ENCODE measurements at regions not wholly inside any gene's neighbourhood (a gene's known extent, or its start where the extent isn't known, plus 50 kb on each side); places are given as distances from the start of the nearest gene placed in this dataset.

DNA sequence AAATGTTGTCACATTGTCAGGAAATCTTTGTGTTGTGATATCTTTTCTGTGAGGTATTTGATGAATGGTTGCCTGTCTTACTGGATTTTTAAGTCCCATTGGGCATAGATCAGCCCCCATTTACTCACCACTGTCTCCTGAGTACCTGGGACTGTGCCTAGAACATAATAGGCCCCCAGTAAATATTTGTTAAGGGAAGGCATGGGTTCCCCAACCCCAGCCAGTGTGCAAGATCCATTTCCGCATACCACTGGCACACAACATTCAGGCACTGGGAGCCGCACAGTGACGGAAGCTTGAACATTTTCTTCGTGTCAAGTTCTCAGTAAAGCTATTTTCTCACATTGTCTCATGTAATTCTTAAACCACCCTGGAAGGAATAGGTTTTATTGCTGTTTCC lies 72.2 kb downstream of the UNC5CL start:
- no peak for TF ChIP-seq ELF4 (CRISPR knock-in tag; IDR thresholded peaks at IDR 0.05; ENCODE audit: borderline replicate concordance)
- no peak for TF ChIP-seq LCORL (IDR thresholded peaks at IDR 0.05)
- no peak for TF ChIP-seq LCORL (CRISPR knock-in tag; IDR thresholded peaks at IDR 0.05)
